Lung microvascular endothelial cell (primary cell): ENCODE measurements at regions not wholly inside any gene's neighbourhood (a gene's known extent, or its start where the extent isn't known, plus 50 kb on each side); places are given as distances from the start of the nearest gene placed in this dataset.

ENCODE experiments used
- DNase-seq, 2 donors: peaks; one replicate each; pipeline versions ENCODE4 v3.0.0 to v3.0.0-alpha.2; 2010; ENCODE audit warnings: low read depth in 2 of 2

DNA sequence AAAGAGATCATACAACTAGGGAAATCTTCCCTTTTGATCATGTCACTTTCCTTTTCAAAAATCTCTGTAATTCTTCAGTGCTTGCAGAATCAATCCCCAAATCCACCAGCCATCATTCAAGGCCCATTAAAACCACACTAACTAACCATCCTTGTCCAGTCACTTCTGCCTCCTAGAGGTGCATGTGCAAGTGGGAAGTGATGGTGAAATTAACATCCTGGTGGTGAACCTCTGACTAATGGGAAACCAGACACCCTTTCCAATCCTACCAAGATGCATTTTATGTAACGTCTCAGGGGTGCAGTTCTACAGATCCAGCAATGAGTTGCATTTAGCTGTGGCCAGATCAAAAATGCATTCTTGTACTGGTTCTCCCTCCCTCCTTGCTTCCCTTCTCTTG, 341.8 kb downstream of the RAPGEF2 start:
- DNase-seq, result peak; percentile 3 to 70

DNA sequence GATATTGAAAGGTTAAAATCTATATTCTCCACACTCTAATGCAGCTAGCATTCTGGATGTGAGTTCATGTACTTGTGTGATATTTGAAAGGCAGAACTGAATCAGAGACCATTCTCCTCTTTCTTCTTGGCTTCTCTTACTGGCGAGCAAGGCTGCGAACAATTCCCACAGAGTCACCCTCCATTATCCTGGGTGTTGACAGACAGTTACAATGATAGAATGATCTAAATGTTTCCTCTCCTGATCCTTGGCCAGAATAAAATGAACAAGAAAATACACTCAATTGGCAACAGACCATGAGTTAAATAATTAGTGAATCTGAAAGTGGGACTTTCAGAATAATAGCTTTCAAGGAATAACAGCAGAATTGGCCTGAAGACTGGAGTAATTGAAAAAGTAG, 342.8 kb downstream of the RAPGEF2 start:
- DNase-seq, result peak in 1 of 2 donors; percentile 15

DNA sequence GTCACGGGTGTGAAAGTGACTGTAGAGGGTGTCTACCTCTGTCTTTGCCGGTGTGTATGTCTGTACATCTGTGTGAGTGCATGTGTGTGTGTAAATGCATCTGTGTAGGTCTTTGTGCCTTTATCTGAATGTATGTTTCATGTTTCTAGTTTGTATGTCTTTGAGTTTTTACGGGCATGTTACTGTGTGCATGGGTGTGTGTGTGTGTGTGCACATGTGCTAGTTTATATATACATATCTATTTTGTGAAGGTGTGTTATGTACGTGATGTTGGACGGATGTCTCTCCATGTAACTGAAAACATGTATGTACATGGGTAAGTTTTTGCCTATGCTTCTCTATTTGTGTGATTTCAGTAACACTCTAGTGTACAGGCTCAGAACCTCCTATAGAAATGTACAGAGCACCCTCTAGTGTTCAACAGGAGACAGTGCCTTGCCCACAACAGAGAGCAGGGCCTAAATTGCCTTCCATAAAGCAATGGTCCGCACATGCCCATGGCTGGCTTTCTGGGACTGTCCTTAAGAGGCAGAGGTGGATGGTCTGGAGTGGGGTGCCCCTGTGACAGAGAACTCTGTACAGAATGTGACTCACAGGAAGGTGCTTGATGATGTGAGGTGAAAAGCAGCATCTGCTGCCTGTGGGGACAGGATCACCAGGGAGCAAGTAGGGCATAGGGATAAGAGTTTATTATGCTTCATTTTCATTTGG, 343.5 kb downstream of the RAPGEF2 start:
- DNase-seq, result peak; percentile 83 to 85

DNA sequence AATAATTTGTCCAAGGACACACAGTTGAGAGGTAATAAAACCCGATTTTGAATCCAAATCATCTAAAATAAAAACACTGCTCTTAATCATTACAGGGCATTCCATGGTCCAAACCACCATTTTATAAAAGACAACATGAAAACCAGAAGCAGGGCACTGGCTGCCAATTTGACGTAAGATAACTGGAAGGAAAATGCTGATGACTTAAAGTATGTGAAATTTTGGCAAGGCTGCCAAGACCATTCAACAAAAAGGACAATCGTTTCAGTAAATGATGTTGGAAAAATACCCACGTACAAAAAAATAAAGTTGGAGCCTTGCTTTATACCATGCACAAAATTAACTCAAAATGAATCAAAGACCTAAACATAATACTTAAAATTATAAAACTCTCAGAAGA, 344.4 kb downstream of the RAPGEF2 start:
- no peak for DNase-seq

DNA sequence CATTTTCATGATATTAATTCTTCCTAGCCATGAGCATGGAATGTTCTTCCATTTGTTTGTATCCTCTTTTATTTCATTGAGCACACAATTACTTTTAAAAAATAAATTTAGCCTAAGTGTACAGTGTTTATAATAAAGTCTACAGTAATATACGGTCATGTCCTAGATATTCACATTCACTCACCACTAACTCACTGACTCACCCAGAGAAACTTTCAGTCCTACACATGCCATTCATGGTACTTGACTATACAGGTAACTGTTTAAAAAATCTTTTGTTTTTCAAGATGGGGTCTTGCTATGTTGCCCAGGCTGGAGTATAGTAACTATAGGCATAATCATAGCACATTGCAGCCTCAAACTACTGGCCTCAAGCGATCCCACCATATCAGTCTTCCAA, 348.1 kb downstream of the RAPGEF2 start:
- no peak for DNase-seq

DNA sequence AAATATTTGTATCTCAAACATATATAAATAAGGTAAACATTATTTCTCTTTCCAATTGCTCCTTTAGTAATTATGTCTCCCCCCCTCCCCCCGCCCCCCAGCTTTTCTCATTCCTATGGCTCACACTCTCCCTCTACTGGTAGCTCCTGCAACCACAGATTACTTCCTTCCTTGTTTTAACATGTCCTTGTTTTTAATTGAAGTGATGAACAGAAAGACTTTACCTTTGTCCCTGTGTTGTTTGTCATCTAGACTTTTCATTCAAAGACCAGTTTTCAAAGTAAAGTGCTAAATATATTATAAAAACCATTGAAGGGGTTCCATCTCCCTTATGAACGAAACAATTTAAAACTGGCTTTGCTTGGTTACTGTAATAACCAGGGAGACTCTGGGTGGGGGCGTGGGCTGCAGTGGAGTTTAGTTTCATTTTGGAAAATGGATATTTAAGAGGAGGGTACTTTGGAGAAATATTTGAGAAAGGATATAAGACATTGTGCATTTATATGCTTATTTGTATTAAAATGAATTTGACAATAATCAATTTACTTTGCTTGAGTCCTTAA, 352.9 kb downstream of the RAPGEF2 start:
- DNase-seq, result peak; percentile 51 to 66

DNA sequence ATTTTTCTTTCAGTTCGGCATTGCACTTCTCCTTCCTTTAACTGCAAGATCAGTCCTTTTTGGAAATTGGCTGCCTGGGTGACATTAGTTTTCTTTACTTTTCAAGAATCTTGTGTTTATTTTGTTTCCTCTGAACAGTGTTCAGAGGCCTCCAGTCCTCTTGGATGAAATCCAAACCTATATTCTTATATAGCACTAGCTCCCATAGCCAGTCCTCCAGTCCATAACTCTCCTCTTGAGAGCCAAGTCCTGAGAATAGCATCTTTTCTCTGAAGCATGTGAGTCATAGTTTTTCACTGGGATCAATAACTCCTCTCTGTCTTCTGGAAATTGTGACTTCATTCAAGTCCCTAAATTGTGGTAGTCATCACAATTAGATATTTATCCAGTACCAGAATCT, 357.5 kb downstream of the RAPGEF2 start:
- no peak for DNase-seq

DNA sequence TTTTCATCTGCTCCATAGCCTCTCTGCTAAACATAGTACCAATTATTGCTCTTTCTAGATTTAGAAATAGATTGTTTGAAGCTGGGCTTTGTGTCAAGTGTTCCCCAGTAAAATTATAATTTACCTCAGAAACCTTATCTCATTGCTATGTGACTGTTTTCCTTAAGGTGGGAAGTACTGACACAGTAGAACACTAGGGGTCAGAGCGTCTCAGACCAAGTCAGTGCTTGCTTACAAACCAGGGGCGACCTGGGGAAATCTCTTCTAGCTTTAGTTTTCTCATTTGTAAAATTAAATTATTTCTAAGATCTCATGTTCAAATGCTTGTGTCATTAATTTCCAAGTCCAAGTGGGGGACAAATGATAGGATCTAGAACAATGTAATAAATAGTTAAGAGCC, 360.4 kb downstream of the RAPGEF2 start:
- DNase-seq, result no peak

DNA sequence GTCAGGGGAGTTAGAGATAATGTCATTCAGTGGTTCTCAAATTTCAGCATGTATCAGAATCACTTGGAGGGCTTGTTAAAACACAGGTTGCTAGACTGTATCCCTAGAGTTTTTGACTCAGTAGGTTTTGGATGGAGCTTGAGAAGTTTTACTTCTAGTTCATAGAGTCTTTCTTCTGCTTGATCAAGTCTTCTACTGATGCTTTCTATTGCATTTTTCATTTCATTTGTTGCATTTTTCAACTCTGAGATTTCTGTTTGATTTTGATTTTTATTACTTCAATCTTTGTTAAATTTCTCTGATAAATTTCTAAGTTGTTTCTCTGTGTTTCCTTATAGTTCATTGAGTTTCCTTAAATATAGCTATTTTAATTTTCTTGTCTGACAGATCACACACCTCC, 361.4 kb downstream of the RAPGEF2 start:
- no peak for DNase-seq

DNA sequence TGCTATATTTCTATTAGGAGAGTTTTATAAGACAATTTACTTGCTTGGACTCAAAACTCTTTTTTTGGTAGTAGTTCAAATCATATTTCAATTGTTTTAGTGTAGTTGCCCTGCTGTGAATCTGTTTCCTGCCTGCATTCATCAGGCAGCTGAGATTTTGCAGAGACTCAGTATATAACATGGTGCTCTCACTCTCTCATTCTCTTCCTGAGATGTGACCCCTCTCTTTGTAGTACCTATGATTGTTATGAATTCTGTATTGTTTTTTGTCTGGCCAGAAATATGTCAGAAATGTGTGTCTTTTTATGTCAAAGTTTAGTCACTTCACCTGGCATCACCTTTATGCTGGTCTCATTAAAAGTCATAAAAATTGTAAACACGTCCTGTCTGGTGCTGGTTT, 374.0 kb downstream of the RAPGEF2 start:
- DNase-seq, result peak in 1 of 2 donors; percentile 56

DNA sequence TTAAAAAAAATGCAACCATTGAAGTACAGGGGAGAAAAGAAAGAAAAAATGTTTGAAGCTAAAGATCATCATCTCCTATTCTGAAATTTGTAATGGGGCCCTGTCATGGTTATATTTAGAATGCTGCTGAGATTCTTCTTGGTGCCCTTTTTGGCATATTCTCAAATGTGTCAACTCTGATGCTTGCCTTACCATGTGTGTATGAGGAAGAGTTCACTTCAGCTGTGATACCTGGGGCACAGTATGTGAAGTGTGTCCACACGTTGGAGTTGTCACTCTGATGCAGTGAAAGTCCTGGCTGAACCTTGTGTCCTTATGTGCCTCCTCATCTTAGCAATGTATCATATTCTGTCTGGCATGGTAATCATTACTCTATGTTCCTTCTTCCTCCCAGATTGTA, 377.9 kb downstream of the RAPGEF2 start:
- no peak for DNase-seq

DNA sequence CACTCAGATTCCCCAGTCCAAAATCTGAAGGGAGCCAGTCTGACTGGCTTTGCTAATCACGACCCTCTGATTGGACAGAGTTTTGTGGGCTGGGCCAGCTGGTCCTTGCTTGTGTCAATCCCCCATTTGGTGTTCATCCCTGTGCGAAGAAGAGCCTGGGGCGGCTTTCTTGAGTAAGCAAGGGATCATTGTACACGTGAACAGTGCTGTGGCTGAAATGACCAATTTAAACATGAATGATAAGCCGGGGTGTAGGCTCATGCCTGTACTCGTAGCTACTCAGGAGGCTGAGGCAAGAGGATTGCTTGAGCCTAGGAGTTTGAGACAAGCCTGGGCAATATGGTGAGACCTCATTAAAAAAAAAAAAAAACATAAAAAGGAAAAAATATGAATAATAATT, 379.1 kb downstream of the RAPGEF2 start:
- DNase-seq, result no peak

DNA sequence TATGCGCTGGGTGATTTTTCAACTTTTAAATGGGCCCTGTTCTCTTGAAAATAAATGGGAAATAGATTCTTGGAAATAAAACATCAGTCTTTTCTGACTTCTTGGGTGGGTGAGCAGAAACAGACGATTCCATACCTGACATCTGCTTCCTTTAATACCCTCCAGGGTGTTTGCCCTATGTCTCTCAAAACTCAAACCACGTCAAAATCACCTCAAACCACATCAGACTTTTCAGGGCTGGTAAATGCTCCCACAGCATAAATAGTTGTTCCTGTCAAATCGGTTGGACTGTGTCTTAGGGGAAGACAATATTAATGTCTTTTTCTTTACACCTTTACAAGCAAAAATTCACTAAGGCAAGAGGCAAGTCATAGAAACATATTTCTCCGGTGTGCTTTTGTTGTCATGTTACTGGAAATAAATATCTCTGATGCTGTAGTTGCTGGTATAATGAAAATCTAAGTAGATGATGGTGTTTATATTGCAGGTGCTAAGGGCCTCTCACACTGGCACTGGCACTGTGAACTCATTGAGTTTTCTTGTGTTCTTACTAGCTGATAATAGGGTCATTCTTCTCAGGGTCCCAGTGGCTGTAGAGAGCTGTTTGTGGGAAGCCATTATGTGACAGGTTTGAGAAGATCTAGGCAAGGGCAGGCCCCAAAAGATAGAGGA, 380.4 kb downstream of the RAPGEF2 start:
- DNase-seq, result no peak

DNA sequence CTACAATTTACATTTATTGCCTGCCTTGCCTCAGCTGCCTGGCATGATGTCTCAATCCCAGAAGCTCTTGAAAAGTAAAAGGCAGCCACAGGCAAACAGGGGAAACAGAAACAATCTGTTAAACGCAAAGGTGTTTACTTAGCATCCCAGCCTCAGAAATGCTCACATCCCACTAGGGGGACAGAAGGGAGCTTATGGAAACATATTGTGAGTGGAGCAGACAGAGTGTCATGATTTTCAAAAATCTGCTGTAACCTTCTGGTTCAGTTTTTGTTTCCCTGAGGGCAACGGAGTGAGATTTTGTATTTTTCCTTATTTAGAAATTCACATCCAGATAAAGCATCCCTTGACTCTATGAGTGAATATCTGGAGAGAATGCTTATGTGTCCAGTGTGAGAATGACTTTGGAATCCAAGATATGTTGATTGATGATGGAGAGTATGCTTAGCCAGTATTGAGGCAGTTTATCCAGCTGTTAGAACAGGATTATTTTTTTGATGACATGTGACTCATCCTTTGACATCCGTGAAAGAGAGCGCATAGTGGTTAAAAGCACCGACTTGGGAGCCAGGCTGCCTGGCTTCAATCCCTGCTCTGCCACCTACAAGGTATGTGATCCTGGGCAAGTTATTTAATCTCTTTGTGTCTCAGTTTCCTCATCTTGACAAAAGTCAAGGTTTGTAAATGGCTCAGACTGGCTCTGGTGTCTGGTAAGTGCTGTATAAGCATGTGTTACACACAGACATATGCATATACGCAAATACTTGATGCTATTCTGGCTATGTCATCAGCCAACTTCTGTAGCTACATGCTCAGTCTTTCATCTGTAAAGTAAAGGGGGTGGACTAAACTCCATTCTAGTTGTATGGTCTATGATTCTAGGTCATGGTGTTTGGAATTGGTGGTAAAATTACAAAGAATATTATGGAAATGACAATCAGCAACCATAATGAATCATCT, 381.2 kb downstream of the RAPGEF2 start:
- DNase-seq, result no peak

DNA sequence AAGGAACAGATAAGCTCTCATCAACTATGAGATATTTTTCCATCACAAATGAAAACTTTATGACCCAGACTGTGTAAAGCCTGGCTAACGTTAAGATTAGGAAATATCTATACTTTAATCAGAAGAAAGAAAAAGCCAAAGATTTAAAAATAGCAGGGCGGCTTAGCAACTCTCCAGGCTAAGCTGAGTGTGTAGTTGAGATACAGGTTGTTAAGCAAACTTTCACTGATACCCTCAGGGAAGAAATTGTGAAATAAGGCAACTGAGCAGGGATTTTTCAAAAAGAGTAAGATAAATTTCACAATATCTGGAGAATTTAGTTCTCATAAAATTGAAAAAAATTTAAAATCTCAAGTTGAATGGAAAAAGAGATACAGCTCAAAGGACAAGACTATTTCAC, 382.0 kb downstream of the RAPGEF2 start:
- no peak for DNase-seq

DNA sequence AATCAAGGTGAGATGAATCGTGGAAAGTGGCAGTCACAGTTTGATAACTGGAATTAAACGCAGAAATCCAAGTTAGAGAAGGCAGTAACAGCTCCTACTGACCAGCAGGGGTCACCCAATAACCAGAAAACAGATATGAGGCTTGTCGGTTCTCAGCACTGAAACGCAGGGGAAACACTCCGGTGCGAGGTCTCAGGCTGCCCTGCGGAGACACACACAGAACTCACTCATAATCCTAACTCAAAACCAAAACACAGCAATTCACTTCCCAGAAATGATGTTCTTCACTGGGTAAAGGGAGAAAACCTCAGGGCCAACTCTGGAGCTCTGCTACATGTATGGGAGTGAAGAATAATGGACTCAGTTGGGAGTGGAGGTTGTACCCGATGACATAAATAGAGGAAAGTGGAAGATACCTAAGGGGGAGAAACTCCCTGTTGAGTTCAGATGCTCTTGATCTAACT, 384.4 kb downstream of the RAPGEF2 start:
- peak; percentile 79 to 87 for DNase-seq

DNA sequence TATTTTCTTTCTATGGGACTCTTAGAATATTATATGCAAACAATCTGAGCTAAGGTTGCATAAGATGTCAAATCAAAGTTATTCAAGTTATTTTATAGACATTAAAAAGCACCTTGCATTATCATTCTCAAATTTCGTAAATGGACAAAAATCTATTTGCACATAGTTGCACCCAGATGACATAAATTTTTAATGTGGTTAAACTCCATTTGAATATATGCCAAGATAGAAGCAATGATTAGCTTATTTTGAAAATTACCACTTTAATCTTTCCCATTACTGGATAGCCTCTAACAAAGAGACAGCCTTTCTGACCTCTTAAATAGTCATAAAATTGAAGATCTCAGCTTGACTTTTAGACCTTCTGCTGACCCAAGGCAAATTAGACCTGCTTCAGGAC, 386.8 kb downstream of the RAPGEF2 start:
- no peak for DNase-seq

DNA sequence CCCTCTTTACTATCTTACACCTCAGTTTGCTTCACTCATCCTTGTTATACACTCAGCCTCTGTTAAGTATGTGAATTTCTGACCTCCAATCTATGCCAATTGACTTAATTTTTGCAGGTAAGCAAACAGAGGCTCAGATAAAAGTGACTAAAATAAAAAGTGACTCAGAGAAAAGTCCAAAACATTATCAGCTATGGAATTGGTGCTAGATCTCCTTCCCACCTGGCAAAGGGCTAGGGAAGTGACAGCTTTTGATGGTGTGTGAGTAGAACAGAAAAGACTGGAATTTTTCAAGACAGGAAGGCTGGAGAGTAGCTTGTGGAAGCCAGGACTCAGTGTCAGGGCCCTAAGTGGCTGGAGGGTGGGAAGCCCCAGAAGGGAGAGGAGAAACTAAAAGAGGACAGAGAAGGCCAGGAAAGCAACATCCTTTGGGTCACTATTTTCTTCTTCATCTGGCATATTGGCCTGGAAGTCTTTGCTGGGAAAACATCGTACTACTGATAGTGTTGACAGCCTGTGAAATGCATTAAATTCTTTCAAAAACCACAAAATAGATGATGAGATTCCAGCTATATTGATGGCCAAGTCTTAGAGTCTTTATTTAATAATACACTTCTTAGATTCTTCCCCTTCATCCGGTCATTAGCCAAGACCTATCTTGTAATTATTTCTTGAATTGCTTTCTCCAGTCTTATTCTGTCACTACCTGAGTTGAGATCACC, 392.8 kb downstream of the RAPGEF2 start:
- no peak for DNase-seq

DNA sequence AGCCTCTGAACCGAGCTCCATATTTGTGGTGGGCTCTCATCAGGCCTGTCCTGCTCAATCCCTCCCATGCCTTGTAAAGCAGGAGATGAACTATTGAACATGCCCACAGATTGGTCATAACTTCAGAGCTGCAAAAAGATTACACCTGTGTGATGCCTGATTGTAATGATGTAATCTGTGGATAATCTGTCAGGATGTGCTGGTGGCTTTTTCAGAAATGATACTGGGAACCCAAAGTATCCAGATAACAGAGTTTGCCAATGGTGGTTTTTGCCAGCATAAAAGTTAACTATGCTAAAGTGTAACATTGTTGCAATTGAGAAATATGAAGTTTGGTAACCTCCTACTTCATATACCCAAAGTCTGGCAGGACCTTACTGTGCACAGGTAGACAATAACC, 393.4 kb downstream of the RAPGEF2 start:
- no peak for DNase-seq

DNA sequence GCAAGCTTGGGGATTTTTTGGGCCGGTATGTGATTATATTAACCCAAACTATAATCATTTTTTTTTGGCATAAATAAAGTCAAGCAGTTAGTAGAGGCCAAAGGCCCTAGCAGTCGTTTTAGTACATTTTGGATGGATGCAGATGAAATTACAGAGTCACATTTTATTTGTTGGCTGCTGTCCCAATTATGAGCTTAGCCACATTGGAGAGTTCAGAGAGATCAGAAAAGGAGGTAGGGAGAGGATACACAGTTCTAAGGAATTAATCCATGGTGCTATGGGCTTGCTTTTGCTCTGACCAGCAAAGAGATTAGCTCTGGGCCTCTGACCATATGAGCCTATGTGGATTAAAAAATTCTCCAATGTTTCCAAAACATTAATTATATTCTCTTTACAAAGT, 395.1 kb downstream of the RAPGEF2 start:
- no peak for DNase-seq

DNA sequence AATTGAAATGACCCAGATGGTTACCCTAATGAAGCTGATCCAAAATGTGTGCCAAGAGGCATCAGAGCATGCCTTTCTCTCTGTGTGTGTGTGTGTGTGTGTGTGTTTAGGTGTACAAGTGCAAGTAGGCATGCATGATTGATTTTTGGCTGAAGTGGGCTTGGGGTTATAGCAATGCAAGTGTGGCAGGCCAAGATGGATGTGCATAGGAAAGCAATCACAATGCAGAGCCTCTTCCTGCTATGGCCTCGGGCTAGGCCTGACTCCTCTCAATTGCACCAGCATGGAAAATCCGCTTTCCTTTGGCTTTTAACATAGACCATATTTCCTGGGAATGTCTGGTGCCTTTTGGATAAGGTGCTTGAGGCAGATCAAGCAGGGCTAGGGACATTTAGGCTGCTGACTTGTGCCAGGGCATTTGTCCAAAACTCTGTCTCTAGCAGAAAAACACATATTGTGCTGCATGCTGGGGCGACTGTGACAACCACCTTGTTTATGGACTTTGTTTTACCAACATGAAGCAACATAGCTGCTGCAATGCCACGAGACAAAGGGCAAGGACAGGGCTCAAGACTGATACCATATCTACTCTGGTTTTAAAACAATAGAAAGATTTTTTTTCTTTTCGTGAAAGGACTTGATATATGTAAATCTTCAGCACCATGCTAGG, 395.7 kb downstream of the RAPGEF2 start:
- peak in 1 of 2 donors; percentile 29 for DNase-seq
